Skeletal muscle satellite cell (primary cell): ENCODE measurements at regions not wholly inside any gene's neighbourhood (a gene's known extent, or its start where the extent isn't known, plus 50 kb on each side); places are given as distances from the start of the nearest gene placed in this dataset.

ENCODE experiments used
- H3K27me3 ChIP-seq: 2 replicates; pipeline ENCODE4 v1.7.0; 2013; ENCODE audit warnings: low read length; ENCODE audit not compliant: control insufficient read depth, insufficient read depth
- H3K36me3 ChIP-seq: 2 replicates; pipeline ENCODE4 v1.7.0; 2013; ENCODE audit warnings: mild to moderate bottlenecking, control low read depth, low read length; ENCODE audit not compliant: insufficient read depth
- H3K4me1 ChIP-seq: 2 replicates; pipeline ENCODE4 v1.7.0; 2013; ENCODE audit warnings: low read length; ENCODE audit not compliant: control insufficient read depth, insufficient read depth
- H3K4me2 ChIP-seq: 2 replicates; pipeline ENCODE4 v1.7.0; 2013; ENCODE audit warnings: mild to moderate bottlenecking, low read length
- H3K4me3 ChIP-seq: 2 replicates; pipeline ENCODE4 v1.7.0; 2013; ENCODE audit warnings: low read length
- H3K9ac ChIP-seq: 2 replicates; pipeline ENCODE4 v1.7.0; 2013; ENCODE audit warnings: mild to moderate bottlenecking, low read depth, low read length, moderate library complexity
- H3K9me3 ChIP-seq: replicated peaks from 2 replicates; pipeline ENCODE4 v1.7.0; 2013; ENCODE audit warnings: mild to moderate bottlenecking, control low read depth, low read length

- Histone ChIP-seq H3K36me3 (no peaks in the 10 kb centered on the region), H3K4me1 (no peaks in the 10 kb centered on the region), H3K9me3 (peaks cover 46% of the 10 kb centered on the region), H3K4me3 (no peak overlapping the region), H3K4me2 (no peak overlapping the region), H3K27me3 (no peaks in the 10 kb centered on the region), H3K9ac (no peak overlapping the region)
These were observed 1090.8 kb downstream of the BRD1 start for GRCh38 chr22:48736593-48737460.

DNA sequence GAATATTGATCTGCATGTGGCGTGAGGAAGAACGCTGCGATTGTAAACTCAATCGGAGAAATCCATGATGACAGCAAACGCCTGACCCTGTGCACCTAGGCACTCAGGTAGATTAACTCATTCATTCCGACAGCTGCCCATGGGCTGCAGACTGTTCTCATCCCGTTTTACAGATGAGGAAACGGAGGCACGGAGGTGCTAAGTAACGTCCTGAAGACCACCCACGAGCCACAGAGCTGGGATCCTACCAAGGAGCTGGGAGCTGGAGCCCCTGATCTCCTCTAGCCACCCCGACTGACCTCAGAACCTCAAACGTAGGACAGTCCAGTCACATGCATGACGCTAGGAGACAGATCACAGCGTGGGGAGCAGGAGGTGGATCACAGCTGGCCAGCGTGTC, 1092.7 kb downstream of the BRD1 start:
- Histone ChIP-seq H3K9me3 (peaks cover 31% of the 10 kb centered on the region), H3K4me2 (no peak overlapping the region), H3K27me3 (no peaks in the 10 kb centered on the region), H3K36me3 (no peaks in the 10 kb centered on the region), H3K4me3 (no peak overlapping the region), H3K9ac (no peak overlapping the region), H3K4me1 (no peaks in the 10 kb centered on the region)

- Histone ChIP-seq H3K27me3 (no peaks in the 10 kb centered on the region), H3K4me1 (no peaks in the 10 kb centered on the region), H3K9me3 (peaks cover 28% of the 10 kb centered on the region), H3K4me2 (no peak overlapping the region), H3K4me3 (no peak overlapping the region), H3K36me3 (no peaks in the 10 kb centered on the region), H3K9ac (no peak overlapping the region)
These were observed 1093.3 kb downstream of the BRD1 start for GRCh38 chr22:48734359-48734758.

DNA sequence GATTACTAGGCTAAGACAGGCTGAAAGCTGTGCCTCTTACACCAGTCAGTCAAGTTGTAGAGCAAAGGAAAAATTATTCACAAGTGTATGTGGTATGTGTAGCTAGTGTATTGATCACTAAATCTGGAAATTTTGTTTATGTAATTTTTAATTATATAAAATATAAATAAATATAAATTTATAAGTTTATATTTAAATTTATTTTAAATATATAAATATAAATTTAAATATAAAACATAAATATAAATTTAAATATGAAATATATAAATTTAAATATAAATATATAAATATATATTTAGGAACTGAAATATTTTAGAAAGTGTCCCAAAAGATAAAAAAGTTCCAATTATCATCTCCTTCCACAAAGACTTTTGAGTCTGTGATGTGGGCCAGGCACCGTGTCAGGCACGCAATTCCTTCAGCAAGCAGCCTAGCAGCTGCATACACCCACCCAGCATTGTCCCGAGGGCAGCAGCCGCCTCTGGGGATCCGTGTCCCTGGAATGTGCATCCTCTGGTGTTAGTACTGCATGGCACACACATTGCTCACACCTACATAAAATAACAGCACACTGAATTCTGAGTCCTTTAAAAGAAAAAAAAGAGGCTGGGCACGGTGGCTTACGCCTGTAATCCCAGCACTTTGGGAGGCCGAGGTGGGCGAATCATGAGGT, 1098.0 kb downstream of the BRD1 start:
- no peaks in the 10 kb centered on the region for H3K27me3 ChIP-seq
- H3K4me1 ChIP-seq: no peaks in the 10 kb centered on the region
- H3K9ac ChIP-seq: no peak overlapping the region
- no peaks in the 10 kb centered on the region for H3K36me3 ChIP-seq
- H3K4me2 ChIP-seq: no peak overlapping the region
- H3K9me3 ChIP-seq: peaks cover 16% of the 10 kb centered on the region
- H3K4me3 ChIP-seq: no peak overlapping the region

GRCh38 chr22:48727454-48728058, 1100.1 kb downstream of the BRD1 start:
- H3K4me2 ChIP-seq: no peak overlapping the region
- no peak overlapping the region for H3K4me3 ChIP-seq
- H3K9ac ChIP-seq: no peak overlapping the region
- H3K4me1 ChIP-seq: no peaks in the 10 kb centered on the region
- peaks cover 3% of the 10 kb centered on the region for H3K9me3 ChIP-seq
- no peaks in the 10 kb centered on the region for H3K27me3 ChIP-seq
- H3K36me3 ChIP-seq: no peaks in the 10 kb centered on the region

- no peak overlapping the region for H3K4me2 ChIP-seq
- peaks cover 13% of the 10 kb centered on the region for H3K9me3 ChIP-seq
- H3K4me3 ChIP-seq: no peak overlapping the region
- no peaks in the 10 kb centered on the region for H3K4me1 ChIP-seq
- H3K36me3 ChIP-seq: no peaks in the 10 kb centered on the region
- H3K9ac ChIP-seq: no peak overlapping the region
- no peaks in the 10 kb centered on the region for H3K27me3 ChIP-seq
These were observed 1102.8 kb downstream of the BRD1 start for GRCh38 chr22:48724899-48725298.

- Histone ChIP-seq H3K36me3 (no peaks in the 10 kb centered on the region), H3K9me3 (peaks cover 25% of the 10 kb centered on the region), H3K27me3 (no peaks in the 10 kb centered on the region)
These were observed 1105.0 kb downstream of the BRD1 start for GRCh38 chr22:48722661-48723060.

GRCh38 chr22:48721395-48721669, 1106.3 kb downstream of the BRD1 start:
- no peaks in the 10 kb centered on the region for H3K27me3 ChIP-seq
- H3K9ac ChIP-seq: no peak overlapping the region
- no peak overlapping the region for H3K4me3 ChIP-seq
- no peaks in the 10 kb centered on the region for H3K4me1 ChIP-seq
- no peaks in the 10 kb centered on the region for H3K36me3 ChIP-seq
- no peak overlapping the region for H3K4me2 ChIP-seq
- H3K9me3 ChIP-seq: peaks cover 30% of the 10 kb centered on the region

More at GRCh38 chr22:48722661-48723060, 1105.0 kb downstream of the BRD1 start:
- Histone ChIP-seq H3K4me1 (no peaks in the 10 kb centered on the region), H3K9ac (no peak overlapping the region), H3K4me2 (no peak overlapping the region), H3K4me3 (no peak overlapping the region)

DNA sequence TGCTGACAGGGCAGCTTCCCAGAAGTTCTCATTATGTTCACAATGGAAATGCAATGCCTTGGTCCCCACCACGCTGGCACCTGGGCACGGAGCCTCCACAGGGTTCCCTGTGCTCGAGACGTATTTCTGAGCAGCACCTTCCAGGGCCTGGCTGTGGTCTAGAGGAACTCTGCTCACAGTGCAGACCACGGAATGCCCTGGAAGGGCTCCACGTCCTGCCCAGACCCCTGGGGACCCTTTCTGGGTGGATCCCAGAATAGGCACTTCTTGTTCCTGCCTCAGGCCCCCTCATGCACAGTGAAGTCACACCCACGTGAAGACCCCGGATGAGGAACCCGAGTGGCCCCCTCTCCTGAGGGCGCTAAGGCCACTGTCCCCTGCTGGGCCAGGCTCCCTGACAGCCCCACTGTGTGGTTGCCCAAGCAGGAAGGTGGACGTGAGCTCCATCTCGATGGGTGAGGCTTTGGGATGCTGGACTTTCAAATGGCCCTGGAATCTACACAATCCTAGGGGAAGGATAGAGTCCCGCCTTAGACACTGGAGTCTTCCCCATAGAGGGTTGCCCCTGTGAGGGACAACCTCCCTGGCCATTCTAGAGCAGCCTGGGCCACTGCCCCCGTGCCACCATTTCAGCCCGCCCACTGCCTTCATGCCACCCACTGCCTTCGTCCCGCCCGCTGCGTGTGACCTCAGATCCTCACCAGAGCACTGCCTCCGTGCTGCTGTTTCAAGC, 1106.8 kb downstream of the BRD1 start:
- H3K27me3 ChIP-seq: no peaks in the 10 kb centered on the region
- no peak overlapping the region for H3K9ac ChIP-seq
- no peaks in the 10 kb centered on the region for H3K4me1 ChIP-seq
- H3K4me3 ChIP-seq: no peak overlapping the region
- H3K4me2 ChIP-seq: no peak overlapping the region
- no peaks in the 10 kb centered on the region for H3K36me3 ChIP-seq
- H3K9me3 ChIP-seq: peaks cover 30% of the 10 kb centered on the region

- no peak overlapping the region for H3K4me2 ChIP-seq
- no peaks in the 10 kb centered on the region for H3K27me3 ChIP-seq
- peaks cover 32% of the 10 kb centered on the region for H3K9me3 ChIP-seq
- no peaks in the 10 kb centered on the region for H3K4me1 ChIP-seq
- H3K36me3 ChIP-seq: no peaks in the 10 kb centered on the region
- no peak overlapping the region for H3K4me3 ChIP-seq
- H3K9ac ChIP-seq: no peak overlapping the region
These were observed 1107.6 kb downstream of the BRD1 start for GRCh38 chr22:48719978-48720661.
